HG03064 (cell line): ENCODE measurements at regions not wholly inside any gene's neighbourhood (a gene's known extent, or its start where the extent isn't known, plus 50 kb on each side); places are given as distances from the start of the nearest gene placed in this dataset.

Source experiments
- ATAC-seq: cut with Tn5 transposase; IDR thresholded peaks from one replicate; pipeline ENCODE4 v1.9.1; 2021; ENCODE audit warnings: low read depth; ENCODE audit not compliant: unreplicated experiment

DNA sequence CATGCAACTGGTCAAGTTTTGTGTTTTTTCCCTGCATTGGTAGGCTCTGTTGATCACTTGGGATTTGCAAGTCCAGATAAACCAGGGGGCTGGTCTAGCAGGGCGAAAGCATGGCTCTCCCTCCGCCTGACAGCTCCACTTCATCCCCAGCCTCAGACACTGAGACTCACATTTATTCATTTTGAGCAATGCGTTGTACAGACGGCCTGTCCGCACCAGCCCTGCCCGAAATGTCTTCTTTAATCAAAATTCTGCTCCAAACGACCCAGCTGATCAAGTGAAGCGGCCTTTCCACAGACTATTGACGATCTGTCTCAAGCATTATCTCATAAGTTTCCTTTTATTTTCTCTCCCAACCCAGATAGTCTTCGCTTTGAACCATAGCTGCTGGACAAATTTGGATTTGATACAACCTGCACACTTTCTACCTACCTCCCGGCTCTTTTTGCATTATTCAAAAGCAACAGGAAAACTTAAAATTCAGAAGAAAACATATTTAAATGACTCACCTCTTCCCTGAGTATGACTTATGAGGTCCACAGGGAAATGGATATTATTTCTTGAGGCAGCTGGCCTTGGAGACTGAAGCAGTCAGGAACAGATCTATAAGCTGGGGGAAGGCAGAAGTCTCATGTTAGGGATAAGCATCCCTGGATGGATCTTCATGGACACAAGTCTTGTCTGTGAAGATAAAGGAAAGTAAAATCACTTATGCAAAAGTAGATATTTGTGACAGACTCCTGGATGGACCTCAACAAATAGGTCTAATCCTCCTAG, 498.9 kb upstream of the MGMT start:
- ATAC-seq, result no peak

DNA sequence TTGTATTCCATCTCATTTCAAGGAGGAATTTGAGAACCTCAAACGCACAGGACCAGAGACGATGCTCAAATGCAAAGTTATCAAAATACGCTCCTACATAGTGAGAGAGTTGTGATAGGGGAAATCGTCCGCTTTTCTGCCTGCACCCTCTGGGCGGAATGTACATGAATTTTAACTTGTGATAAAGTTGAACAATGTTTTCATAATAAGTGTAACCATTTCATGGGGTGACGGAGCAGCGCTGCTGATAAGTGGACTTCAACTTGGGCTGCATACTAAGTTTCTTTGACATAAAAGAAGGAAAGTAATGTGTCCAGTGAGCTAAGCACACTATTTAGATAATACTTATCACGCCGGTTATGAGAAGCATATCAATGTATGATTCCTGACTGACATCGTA, 497.5 kb upstream of the MGMT start:
- ATAC-seq, result no peak

DNA sequence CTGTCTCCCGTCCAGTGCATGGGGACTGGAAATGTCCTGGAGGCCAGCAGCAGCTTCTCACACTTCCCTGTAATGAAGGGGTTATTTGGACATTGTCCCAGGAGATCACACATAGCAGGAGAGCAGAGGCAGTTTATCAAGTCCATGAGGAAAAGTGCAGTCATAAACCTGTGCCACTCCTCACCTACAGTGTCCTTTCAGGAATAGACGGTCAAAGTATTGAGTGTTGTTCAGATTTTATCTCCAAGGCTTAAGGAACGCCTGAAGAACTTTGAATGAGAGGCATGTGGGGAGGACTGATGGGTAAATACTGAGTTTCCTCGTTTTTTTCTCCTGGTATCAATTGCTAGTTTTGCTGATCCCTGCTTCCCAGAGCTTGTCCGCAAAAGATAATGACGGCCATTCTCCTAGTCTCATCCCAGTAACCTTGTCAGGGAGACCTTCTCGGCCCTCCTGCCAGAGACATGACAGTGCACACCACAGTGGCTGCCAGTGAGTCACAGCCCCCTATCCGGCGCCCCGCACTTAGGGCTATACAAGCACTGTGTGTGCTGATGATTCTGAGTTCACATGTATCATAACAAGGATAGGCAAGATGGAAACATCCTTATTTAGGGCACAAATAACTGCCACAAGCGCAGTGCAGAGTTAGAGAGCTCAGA, 495.5 kb upstream of the MGMT start:
- ATAC-seq, result no peak

DNA sequence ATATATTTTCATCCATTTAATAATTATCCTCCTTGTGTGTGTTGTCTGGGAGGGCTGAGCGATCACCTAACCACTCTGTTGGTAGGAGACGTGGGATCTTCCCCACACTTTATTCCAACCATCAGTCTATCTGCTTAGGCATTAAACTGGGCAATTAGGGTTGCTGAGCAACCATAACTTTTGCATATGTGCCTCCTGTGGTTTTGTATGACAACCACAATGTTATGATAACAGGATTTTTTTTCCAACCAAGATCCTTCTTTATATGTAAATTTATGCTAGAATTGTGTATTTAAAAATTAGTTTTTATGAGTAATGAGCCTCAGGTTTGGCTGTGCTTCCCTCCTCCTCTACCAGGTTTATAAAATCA, 495.0 kb upstream of the MGMT start:
- ATAC-seq, result no peak

DNA sequence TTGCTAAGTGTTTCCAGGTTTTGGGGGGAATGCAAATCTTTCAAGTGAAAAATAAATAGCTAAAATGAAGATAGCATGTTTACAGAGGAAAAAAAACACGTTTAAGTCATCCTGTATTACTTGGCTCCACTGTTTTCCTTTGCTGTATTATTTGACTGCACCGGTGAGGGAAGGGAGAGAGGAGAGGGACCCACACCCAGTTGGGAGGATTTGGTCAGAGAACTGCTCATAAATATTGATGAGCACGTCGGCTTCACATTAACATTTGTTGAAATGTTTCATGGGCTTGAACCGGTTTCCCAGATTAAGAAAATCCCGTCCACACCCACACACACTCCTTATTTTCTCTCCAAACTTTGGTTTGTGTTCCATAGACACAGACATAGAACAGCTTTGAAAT, 493.8 kb upstream of the MGMT start:
- ATAC-seq, result no peak

DNA sequence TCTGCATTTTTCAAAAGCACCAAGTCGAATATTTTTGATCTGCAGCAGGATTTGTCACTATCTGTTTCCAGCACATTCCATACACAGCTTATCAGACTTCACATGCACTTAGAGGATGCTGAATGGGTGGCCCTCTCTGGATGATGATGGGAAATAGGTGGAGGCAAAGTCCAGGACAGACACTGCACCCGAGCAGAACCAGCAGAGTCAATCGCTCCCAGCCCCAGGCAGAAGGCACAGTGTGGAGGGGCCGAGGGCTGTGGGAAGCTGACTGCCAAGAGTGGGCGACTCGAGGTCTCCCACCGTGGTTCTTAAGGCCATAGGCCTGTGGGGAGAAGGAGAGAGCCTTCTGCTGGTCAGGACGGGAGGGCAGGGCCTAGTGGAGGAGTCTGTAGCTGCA, 490.2 kb upstream of the MGMT start:
- no peak for ATAC-seq

DNA sequence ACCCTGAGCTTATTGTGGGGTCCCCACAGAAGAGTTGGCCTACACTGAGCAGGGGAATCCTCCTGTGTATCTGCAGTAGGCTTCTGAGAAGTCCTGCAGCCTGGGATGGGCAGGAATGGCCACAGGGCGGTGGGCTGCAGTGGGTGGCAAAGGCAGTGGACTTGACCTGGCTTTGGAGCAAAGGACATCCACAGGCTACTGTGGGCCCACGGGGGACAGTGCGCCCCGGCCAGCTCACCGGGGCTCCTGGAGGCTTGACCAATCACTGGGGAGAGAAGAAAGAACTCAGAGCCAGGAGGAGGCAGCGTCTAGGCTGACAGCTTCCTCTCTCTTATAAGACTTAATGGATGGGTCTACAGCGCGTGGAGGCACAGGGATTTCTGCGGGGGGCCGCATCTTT, 488.8 kb upstream of the MGMT start:
- ATAC-seq, result no peak

DNA sequence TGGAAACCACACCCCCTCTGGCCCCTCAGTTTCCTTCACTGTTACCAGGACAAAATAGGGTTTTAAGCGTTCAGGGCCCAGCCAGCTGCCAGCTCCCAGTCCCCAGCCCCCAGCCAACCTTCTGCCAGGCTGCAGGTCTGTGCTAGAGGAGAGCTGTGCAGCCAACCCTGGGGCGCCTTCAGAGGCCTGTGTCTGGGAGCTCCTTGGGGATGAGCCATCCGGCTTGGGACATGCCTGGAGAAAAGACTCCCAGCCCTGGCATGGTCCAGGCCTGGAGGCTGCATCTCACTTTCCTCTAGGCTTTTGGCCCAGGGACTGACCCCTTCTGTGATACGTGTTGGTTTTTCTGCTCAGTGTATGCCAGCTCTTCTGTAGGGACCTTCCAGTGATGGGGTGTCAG, 487.6 kb upstream of the MGMT start:
- no peak for ATAC-seq

DNA sequence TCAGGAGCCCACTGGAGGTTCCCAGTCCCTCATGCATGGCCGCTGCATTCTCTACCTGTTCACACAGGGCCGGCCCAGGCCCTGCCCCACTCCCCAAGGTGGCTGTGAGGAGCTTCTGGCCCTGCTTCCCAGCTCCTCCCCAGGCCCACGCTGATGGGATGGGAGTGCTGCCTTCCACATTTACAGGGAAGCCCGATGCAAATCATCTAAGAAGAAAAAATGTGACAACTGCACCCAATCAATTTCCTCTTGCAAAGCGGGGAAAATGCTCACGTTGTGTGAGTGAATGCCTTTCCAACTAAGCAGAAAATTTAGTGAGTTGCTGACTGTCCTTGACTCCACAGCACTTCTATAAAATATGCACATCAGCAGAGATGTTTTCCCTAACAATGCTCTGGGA, 485.8 kb upstream of the MGMT start:
- ATAC-seq, result no peak

DNA sequence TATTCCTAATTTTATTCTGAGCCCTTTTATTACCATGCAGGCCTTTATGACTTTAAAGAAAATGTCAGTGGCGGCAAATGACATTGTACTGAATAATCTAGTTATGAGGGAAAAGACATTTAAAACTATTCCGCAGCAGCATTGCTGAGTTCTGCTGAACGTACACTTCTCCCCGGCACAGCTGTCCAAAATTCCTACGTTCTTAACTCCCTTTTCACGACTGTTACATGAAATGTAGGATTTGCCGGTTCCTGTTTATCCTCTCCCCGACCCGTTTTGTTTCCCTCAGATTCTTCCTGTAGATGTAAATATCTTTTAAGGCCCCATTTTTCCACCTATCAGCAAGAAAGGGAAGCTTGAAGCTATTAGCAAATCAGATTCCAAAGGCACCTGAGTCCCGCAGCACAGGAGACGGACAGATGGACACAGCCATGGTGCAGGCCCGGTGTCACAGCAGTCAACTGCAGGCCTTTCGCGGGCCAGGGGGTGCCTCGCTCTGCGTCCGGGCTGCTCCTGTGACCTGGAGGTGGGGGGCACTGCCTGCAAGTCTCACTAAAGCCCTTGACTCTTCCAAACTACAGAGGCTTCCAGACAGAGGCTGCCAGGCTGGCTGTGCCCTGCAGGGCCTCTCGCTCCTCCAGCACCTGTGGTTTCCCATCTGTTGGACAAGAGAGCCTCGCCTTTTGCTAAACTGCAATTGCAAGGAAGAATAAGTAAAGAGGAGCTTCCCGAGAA, 485.0 kb upstream of the MGMT start:
- ATAC-seq, result no peak

DNA sequence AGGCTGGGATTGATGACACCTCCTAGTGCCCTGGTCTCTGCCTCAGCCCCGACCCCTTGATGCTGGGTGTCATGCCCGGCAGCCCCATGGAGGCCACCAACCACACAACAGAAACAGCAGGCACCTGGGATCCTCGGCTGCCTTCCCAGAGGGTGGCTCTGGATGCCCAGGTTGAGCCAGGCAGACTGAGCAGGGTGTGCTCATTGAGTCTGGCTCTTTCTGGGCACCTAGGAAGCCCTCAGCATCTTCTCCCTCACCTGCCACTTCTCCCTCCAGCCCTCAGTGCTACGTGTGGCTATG, 484.5 kb upstream of the MGMT start:
- ATAC-seq, result no peak

DNA sequence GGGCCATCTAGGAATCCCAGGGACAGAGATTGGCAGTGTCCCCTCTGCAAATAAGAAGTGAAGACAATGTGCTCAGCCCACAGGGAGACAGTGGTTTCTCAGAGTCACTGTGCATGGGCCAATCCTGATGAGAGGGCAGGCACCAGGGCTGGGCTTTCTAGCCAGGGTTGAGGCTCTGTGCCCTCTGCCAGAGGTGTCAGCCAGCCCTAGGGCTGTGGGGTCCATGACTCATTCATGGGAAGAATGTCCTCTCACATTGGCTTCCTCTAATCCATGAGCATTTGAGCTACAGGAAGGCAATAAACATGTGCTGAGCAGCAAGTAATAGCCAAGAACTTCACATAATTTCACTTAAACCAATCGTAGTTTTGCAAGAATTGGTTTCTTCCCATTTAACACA, 482.0 kb upstream of the MGMT start:
- no peak for ATAC-seq

DNA sequence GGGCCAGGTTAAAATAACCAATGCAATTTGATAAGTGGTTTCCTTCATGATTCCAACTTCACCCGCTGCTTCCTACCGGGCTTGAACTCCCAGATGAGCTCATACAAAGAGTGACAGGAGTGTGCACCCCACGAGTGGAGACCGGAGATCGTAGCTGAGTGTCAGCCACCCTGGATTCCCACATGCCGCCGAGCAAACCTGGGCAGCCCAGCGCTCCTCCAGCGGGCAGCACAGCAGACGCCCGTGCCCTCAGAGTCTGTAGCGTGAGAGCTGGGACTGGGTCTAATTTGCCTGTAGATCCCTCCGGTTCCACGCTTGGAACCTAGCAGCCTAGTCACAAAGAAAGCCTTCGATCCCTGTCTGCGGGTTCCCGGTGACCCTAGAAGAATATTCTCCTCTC, 476.1 kb upstream of the MGMT start:
- ATAC-seq, result no peak

DNA sequence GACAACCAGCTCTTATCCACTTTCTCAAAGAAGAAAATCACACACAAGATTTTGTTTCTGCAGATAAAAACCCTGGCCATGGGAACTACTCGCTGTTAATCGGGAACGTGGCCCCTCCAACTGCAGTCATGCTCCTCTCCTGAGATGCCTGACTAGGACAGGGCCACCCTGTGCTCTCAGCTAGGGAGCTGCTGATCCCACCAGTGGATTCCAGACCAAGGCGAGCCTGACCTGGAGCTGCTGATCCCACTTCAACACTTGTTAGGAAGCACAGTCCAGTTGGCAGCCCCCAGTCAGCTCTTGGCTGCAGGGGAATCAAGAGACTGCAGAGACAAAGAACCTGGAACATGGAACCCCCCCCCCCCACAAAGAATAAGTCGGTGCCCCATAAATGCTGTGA, 474.3 kb upstream of the MGMT start:
- ATAC-seq, result no peak

DNA sequence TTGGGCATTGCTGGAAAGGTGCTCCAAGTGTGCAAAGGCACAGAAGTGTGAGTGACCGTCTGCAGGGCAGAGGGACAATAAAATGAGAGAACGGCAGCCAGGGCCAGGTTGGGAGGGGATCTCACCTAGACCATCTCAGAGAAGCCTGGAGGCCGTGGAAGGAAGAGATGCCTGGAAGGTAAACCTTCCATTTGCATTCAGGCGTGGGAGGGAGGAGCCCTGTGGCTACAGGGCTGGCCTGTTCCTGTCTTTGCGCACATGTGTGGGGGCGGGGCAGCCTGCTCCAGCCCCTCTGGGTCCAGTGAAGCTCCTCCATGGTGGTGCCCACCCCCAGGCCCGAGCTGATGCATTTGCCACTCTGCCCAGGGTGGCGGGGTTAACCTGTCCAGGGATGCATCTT, 473.6 kb upstream of the MGMT start:
- no peak for ATAC-seq

DNA sequence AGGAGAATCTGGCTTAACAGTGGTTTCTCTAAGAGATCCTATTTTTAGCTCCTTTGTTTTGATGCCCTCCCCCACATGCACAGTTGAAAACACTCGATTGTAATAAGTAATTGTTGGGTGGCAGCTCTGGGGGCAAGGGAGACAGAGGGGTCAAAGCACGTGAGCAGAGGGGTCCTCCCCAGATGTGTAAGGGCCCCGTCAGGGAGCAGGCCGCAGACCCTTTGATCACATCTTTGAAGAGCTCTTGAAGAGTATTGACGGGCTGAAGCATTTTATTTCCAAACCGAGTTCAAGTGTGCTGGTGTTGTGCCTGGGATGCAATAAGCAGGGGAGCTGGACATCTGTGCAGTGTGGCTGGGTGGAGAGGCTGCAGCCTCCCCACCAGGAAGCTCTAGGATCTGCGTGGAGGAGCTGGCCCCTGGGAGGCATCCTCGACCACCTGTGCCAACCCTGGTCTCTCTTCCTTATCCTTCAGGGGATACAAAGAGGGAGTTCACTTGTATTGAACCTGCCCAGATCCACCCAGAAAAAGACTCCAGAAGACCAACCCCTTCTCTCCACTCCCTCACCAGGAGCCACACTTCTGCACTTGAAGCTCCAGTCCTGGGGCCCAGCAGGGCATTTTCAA, 473.0 kb upstream of the MGMT start:
- no peak for ATAC-seq

DNA sequence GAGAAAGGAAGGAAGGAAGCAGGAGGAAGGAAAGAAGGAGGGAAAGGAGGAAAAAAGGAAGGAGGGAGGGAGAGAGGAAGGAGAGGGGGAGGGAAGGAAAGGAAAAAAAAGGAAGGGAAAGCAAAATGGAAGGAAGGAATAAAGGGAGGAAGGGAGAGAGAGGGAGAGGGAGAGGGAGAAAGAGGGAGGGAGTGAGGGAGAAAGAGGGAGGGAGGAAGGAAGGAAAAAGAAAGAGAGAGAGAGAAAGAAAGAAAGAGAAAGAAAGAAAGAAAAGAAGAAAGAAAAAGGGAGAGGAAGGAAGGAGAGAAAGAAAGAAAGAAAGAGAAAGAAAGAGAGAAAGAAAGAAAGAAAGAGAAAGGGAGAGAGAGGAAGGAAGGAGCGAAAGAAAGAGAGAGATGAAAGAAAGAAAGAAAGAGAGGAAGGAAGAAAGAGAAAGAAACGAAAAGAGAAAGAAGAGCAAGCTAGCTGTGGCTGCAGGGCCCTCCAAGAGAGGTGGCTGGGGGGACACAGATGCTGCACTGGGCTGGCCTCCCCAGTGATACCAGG, 472.4 kb upstream of the MGMT start:
- ATAC-seq, result no peak

DNA sequence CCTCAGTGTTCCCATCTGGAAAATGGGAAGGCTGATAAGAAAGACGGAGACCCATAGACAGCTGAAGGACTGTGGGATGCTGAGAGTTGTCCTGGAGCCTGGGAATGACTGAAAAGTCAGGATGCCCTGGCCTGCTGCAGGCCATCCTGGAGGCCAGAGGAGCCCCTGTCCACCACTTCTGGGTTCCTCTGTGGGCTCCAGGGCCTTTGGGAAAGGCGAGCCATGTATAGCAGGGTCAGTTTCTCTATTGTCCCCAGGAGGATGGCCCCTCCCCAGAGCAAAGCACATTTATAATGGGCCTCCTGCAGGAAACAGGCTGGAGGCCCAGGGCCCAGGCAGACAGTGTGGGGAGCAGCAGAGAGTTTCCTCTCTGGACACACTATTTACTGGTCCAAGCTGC, 471.4 kb upstream of the MGMT start:
- ATAC-seq, result no peak

DNA sequence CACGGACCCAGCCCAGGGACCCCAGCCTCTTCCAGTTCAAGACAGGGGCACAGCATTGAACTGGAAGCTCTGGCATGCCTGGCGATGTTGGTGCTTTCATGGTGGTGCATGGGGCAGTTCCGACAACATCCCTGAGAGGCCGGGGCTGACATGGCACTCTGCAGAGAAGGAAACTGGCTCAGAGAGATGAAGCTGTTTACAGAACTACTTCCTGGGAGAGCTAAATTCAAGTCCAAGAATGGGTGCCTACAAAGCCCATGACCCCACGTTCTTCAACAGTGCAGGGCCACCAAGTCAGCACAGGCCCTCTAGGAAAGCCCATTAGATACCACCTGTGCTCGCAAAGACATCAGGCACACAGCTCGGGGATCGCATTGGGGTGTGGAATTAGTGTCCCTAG, 470.9 kb upstream of the MGMT start:
- ATAC-seq, result no peak

DNA sequence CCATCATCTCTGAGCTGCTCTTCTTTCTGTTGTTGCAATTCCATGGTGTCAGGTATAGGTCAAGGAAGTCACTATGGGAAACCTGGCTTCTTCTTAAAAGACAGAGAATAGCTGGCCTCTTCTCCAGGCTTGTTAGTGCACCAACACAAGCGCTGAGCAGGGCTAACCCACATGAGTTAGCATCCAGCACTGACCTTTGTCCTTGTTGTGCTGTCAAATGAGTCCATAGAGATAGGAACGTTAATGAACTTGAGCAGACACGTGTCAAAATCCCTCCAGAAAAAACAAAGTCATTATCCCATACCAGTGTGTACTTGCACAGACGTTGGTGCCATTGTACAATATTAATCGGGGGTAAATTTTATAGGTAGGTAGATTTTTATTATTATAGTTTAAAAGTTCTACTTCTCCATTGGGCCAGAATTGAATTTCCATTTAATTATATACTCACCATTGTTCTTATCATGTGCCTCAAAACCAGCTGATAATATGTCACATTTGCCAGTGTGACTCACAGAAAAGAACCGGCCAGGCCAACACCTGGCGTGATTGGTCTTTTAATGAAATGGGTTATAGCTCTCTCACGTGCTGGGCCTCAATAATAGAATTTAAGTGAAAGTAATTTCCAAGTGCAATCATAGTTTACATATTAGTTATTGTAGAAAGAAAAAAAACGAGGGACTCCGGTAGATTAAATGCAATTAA, 468.8 kb upstream of the MGMT start:
- no peak for ATAC-seq

DNA sequence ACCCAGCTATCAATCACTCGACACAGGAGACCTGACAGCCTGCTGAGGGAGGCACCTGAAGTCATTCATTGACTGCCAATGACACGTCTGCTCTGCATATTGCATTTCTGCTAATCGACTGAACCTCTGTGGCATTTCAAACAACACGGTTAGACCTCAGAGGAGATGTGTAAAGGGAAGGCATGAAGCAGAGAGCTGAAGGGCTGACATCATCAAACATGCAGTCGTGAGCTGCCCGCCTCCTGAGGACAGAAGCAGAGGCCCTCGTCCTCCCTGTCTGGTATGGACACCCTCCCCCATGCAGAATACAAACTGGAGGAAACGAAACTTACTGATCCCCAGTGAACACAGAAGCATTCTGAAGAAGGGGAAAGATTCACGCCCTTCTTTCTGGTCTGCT, 462.6 kb upstream of the MGMT start:
- ATAC-seq, result no peak
